Endothelial cell of umbilical vein (primary cell): ENCODE measurements at regions not wholly inside any gene's neighbourhood (a gene's known extent, or its start where the extent isn't known, plus 50 kb on each side); places are given as distances from the start of the nearest gene placed in this dataset.

Experiments
- EZH2 ChIP-seq: IDR thresholded peaks from 2 replicates; pipeline ENCODE4 v1.6.1; 2012; ENCODE audit warnings: borderline replicate concordance, low read depth, mild to moderate bottlenecking, moderate library complexity, low read length, inconsistent platforms; ENCODE audit not compliant: severe bottlenecking
- JUN ChIP-seq: IDR thresholded peaks from 2 replicates; pipeline ENCODE4 v1.6.1; 2011; ENCODE audit warnings: borderline replicate concordance, low read depth; ENCODE audit not compliant: insufficient read length, insufficient read depth
- MYC ChIP-seq: IDR thresholded peaks from one replicate; pipeline ENCODE4 v1.6.1; 2011; ENCODE audit warnings: mild to moderate bottlenecking, low read depth, low read length
- TF ChIP-seq, protein P1 (sequence below), 2 donors: IDR thresholded peaks; 1 replicate in 1 of 2; 2 replicates in 1 of 2; pipeline ENCODE4 v1.5.1; 2011; ENCODE audit warnings: low read length in 2 of 2, mild to moderate bottlenecking in 2 of 2, moderate library complexity in 2 of 2, control low read depth in 1 of 2, inconsistent platforms in 1 of 2, low read depth in 1 of 2; ENCODE audit not compliant: insufficient read depth in 1 of 2; ENCODE audit errors: extremely low read depth in 1 of 2

DNA sequence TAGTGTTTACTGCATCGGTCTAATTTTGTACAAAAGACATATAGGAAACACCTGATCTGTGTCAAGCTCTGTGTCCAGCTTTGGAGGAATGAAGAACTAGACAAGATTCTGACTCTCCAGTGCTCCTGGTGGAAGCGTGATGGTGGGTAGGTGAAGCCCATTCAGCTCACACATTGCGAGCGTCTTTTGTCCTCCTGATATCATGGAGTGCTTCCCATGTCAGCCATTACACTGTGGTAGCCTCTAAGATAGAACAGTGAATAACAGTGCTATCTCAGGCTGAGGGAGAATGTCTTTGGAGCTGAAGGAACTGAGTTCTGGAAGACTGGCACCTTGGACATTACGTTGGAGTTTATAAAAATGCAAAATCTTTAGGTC lies 350.2 kb downstream of the CYRIA start:
- TF ChIP-seq, protein P1, sequence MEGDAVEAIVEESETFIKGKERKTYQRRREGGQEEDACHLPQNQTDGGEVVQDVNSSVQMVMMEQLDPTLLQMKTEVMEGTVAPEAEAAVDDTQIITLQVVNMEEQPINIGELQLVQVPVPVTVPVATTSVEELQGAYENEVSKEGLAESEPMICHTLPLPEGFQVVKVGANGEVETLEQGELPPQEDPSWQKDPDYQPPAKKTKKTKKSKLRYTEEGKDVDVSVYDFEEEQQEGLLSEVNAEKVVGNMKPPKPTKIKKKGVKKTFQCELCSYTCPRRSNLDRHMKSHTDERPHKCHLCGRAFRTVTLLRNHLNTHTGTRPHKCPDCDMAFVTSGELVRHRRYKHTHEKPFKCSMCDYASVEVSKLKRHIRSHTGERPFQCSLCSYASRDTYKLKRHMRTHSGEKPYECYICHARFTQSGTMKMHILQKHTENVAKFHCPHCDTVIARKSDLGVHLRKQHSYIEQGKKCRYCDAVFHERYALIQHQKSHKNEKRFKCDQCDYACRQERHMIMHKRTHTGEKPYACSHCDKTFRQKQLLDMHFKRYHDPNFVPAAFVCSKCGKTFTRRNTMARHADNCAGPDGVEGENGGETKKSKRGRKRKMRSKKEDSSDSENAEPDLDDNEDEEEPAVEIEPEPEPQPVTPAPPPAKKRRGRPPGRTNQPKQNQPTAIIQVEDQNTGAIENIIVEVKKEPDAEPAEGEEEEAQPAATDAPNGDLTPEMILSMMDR (IDR thresholded peaks at IDR 0.05; ENCODE audit: extremely low read depth in 1 of 2, insufficient read depth in 1 of 2, low read depth in 1 of 2, low read length in 2 of 2) = no peak
- TF ChIP-seq JUN (no peak), MYC (no peak), EZH2 (no peak)
